GM18499 (cell line): ENCODE measurements at regions not wholly inside any gene's neighbourhood (a gene's known extent, or its start where the extent isn't known, plus 50 kb on each side); places are given as distances from the start of the nearest gene placed in this dataset.
"Not testable (repeated sequence)": the region's sequence is repeated elsewhere in the genome, so short reads cannot be mapped to it uniquely, and the experiment has no call there.

ENCODE experiments used
- ATAC-seq: cut with Tn5 transposase; IDR thresholded peaks from one replicate; pipeline ENCODE4 v1.9.1; 2021; ENCODE audit warnings: moderate number of reproducible peaks; ENCODE audit not compliant: insufficient read depth, unreplicated experiment

GRCh38 chr7:132030883-132031282 lies 474.5 kb upstream of the PODXL start:
- no peak for ATAC-seq

DNA sequence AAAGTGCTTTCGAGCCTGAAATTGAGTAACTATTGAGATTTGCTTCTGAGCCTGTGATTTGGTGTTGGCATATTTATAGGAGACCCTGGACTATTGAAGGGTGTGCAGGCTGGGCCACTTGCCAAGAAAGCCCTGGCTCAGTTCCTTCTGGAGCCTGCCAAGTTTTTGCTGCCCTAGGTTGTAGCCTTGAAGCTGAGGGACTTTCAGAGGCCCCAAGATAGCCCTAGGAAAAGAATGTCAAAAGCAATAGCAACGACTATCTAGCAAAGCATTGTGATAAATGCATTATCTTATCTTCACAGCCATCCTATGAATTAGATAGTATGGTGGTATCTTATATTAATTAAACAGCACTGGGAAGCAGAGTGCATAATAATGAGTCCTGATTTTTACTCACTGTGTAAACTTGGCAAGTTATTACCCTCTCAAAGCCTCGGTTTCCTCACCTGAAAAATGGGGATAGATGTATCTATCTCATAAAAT lies 473.7 kb upstream of the PODXL start:
- ATAC-seq = no peak

- ATAC-seq = no peak
These were observed 473.1 kb upstream of the PODXL start for GRCh38 chr7:132029369-132030085.

- no peak for ATAC-seq
These were observed 471.9 kb upstream of the PODXL start for GRCh38 chr7:132028144-132028920.

DNA sequence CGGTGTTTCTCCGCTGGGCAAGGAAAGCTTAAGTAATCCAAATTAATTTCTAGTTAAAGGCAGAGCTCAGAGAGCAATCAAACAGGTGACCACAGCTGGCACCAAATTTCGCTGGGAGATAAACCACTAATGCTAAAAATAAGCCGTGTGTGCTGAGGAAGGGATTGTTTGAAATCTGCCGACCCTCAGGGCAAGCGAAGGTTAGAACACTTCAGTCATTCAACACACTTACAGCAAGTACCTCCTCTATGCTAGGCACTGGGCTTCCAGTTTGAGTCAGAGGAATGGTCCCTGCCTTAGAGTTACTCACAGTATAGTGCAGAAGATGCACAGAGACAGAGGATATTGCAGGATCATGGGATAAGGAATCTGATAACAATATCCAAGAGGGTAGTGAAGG lies 467.9 kb upstream of the PODXL start:
- ATAC-seq = no peak

DNA sequence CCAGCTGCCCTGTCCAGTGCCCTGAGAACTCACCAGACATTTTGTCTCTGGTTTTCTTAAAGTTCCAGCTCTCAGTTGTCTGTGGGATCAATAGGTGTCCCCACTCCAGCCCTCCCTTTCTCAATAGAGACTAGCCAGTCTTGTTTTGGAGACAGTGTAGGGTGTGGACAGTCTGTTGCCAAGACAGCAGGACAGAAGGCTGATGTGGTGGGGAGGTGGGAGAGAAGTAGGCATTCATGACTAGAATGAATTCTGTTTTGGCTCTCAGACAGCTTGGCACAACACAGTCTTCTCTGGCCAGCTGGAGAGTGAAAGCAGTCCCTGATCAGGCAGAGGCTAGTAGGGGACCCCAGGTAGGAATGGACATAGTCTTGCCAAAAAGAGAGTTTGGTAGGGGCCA lies 467.0 kb upstream of the PODXL start:
- ATAC-seq = no peak

DNA sequence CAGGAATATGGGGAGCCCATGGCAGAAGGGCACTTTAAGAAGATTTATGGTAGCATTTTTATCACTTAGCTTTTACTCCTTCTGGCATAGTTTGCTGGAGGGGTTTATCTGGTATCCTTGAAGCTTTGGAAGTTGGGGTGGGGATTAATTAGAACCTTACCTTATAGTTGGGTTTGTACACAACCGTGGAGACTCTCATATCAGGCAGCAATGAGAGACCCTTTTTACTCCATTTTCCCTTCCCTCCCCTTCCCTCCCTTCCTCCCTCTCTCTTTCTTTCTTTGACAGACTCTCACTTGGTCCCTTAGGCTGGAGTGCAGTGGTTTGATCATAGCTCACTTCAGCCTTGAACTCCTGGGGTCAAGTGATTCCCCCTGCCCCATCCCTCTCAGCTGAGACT lies 465.8 kb upstream of the PODXL start:
- ATAC-seq = no peak

GRCh38 chr7:132019703-132020102 lies 463.3 kb upstream of the PODXL start:
- ATAC-seq = no peak

GRCh38 chr7:132009778-132010177 lies 453.4 kb upstream of the PODXL start:
- no peak for ATAC-seq

DNA sequence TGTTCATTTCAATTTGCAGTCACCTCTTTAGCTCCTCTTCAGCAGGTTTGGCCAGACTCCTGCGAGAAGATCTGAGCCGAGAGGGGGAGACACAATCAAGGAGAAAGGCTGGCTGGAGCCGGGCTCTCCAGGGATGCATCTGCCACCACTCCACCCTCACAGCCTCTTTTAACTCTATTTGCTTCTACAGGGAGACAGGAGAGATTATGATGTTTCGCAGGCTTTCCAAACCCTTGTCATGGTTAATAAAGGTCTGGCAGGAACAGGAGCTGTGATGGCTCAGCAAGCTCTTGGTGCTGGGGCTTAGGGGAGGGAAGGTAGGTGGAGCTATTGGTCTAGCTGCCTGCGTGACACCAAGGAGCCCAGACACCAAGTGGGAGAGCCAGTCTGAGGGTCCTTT lies 448.1 kb upstream of the PODXL start:
- no peak for ATAC-seq

DNA sequence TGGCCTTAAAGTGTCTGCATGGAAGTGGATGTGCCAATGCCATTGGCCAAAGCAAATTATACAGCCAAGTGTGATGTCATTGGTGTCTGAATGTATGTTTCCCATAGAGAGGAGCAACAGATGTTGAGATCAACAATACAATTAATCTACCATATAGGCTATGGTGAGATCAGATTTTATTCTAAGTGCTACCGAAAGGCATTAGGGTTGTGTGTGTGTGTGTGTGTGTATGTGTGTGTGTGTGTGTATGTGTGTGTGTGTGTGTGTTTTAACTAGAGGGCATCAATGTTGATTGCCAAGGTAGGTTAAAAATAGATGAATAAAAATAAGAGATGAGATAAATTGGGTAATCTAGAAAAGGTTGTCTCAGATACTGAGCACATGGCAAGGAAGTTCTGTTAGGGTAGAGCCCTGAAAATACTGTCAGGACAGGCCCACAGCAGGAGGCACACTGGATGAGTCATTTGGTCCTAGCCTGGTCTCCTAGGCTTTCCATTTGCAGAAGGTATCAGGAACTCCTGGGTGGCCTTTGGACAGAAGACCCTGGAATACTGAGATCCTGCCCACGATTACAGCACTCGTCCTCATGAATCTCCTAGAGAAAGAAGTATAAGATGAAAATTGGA lies 446.0 kb upstream of the PODXL start:
- ATAC-seq = no peak

GRCh38 chr7:132001146-132001545 lies 444.7 kb upstream of the PODXL start:
- ATAC-seq = no peak

GRCh38 chr7:131999193-131999592 lies 442.8 kb upstream of the PODXL start:
- no peak for ATAC-seq

DNA sequence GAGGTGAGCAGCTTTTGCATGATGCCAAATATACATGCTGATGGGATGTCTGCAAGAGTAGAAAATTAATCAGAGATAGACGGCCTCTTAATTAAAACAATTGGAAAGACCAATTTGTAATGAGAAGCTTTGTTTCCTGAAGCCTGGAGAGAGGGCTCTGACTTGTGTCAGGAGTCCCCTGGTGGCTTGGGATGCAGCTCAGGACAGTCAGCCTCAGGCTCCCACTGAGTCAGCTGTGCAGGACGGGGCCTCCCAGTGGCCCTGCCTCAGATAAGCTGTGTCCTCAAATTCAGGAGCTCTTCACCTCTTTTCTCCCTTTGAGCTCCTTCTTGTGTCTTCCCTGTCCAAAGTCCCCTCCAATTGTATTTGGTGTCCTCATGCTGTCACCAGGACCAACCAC lies 438.9 kb upstream of the PODXL start:
- ATAC-seq = no peak

DNA sequence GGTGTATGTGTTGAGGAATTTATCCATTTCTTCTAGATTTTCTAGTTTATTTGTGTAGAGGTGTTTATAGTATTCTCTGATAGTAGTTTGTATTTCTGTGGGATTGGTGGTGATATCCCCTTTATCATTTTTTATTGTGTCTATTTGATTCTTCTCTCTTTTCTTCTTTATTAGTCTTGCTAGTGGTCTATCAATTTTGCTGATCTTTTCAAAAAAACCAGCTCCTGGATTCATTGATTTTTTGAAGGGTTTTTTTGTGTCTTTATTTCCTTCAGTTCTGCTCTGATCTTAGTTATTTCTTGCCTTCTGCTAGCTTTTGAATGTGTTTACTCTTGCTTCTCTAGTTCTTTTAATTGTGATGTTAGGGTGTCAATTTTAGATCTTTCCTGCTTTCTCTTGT lies 424.6 kb upstream of the PODXL start:
- not testable (repeated sequence) for ATAC-seq

DNA sequence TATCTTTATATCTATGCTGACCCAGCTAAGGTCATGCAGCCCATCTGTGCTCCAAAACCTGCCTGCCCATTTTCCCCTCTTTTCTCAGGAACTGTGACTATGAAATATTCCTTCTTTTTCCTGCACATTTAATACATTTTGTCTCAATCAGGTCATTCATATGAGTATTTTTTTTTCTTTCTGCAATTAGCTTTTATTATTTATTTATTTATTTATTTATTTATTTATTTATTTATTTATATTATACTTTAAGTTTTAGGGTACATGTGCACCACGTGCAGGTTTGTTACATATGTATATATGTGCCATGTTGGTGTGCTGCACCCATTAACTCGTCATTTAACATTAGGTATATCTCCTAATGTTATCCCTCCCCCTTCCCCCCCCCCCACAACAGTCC lies 421.7 kb upstream of the PODXL start:
- ATAC-seq = not testable (repeated sequence)

GRCh38 chr7:131976411-131976810 lies 420.0 kb upstream of the PODXL start:
- no peak for ATAC-seq

DNA sequence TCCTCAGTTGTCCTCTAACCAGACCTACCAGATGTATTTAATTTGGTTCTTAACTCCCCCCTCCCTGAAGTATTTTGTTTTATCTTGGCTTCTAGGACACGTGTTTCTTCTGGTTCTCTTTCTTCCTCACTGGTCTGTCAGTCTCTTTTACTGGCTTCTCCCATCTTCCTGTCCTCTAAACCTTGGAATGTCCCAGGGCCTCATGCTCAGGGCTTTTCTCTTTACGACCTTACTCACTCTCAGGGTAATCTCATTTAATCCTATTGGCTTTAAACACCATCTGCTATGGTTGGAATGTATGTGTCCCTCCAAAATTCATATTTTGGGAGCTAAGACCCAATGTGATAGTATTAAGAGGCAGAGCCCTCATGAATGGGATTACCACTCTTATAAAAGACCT lies 418.2 kb upstream of the PODXL start:
- ATAC-seq = no peak

- ATAC-seq = no peak
These were observed 415.8 kb upstream of the PODXL start for GRCh38 chr7:131972251-131972650.

GRCh38 chr7:131970602-131971001 lies 414.2 kb upstream of the PODXL start:
- no peak for ATAC-seq

GRCh38 chr7:131969560-131969959 lies 413.1 kb upstream of the PODXL start:
- ATAC-seq = no peak
